ENCODE measurements at regions not wholly inside any gene's neighbourhood (a gene's known extent, or its start where the extent isn't known, plus 50 kb on each side); places are given as distances from the start of the nearest gene placed in this dataset.

GRCh38 chr16:64615630-64616280 is 506.1 kb downstream of the CDH11 start:
- Histone ChIP-seq H3K36me3 (ENCODE audit: control insufficient read depth in 2 of 2, insufficient read depth in 2 of 2, low read length in 2 of 2) (no peaks in the 10 kb centered on the region), H3K27ac (ENCODE audit: low read length) (no peak overlapping the region), H3K4me3 (ENCODE audit: low read length in 2 of 2) (no peak overlapping the region), H3K9me3 (ENCODE audit: control insufficient read depth in 2 of 2, low read length in 2 of 2) (no peaks in the 10 kb centered on the region), H3K9ac (ENCODE audit: low read length in 2 of 2) (no peak overlapping the region), H3K4me1 (ENCODE audit: control insufficient read depth, insufficient read depth, low read length) (peaks cover 4% of the 10 kb centered on the region), H3K27me3 (ENCODE audit: control insufficient read depth in 1 of 2, insufficient read depth in 2 of 2, low read length in 2 of 2) (no peaks in the 10 kb centered on the region)

GRCh38 chr16:64596196-64596595 is 525.7 kb downstream of the CDH11 start:
- Histone ChIP-seq H3K4me1 (ENCODE audit: control insufficient read depth, insufficient read depth, low read length) (no peaks in the 10 kb centered on the region), H3K4me3 (ENCODE audit: low read length in 2 of 2) (no peak overlapping the region), H3K36me3 (ENCODE audit: control insufficient read depth in 2 of 2, insufficient read depth in 2 of 2, low read length in 2 of 2) (no peaks in the 10 kb centered on the region), H3K9me3 (ENCODE audit: control insufficient read depth in 2 of 2, low read length in 2 of 2) (no peaks in the 10 kb centered on the region), H3K9ac (ENCODE audit: low read length in 2 of 2) (no peak overlapping the region), H3K27me3 (ENCODE audit: control insufficient read depth in 1 of 2, insufficient read depth in 2 of 2, low read length in 2 of 2) (no peaks in the 10 kb centered on the region), H3K27ac (ENCODE audit: low read length) (no peak overlapping the region)

- H3K36me3 ChIP-seq (ENCODE audit: control insufficient read depth in 2 of 2, insufficient read depth in 2 of 2, low read length in 2 of 2) = no peaks in the 10 kb centered on the region
- H3K4me3 ChIP-seq (ENCODE audit: low read length in 2 of 2) = no peak overlapping the region
- H3K9ac ChIP-seq (ENCODE audit: low read length in 2 of 2) = no peak overlapping the region
- H3K27me3 ChIP-seq (ENCODE audit: control insufficient read depth in 1 of 2, insufficient read depth in 2 of 2, low read length in 2 of 2) = no peaks in the 10 kb centered on the region
- H3K9me3 ChIP-seq (ENCODE audit: control insufficient read depth in 2 of 2, low read length in 2 of 2) = no peaks in the 10 kb centered on the region
- no peaks in the 10 kb centered on the region for H3K4me1 ChIP-seq (ENCODE audit: control insufficient read depth, insufficient read depth, low read length)
- no peak overlapping the region for H3K27ac ChIP-seq (ENCODE audit: low read length)
Observed at GRCh38 chr16:64590513-64590912, 531.4 kb downstream of the CDH11 start.

GRCh38 chr16:64589836-64590235 is 532.0 kb downstream of the CDH11 start:
- no peak overlapping the region for H3K4me3 ChIP-seq (ENCODE audit: low read length in 2 of 2)
- H3K9me3 ChIP-seq (ENCODE audit: control insufficient read depth in 2 of 2, low read length in 2 of 2) = no peaks in the 10 kb centered on the region
- H3K4me1 ChIP-seq (ENCODE audit: control insufficient read depth, insufficient read depth, low read length) = no peaks in the 10 kb centered on the region
- no peaks in the 10 kb centered on the region for H3K27me3 ChIP-seq (ENCODE audit: control insufficient read depth in 1 of 2, insufficient read depth in 2 of 2, low read length in 2 of 2)
- no peak overlapping the region for H3K27ac ChIP-seq (ENCODE audit: low read length)
- no peak overlapping the region for H3K9ac ChIP-seq (ENCODE audit: low read length in 2 of 2)
- no peaks in the 10 kb centered on the region for H3K36me3 ChIP-seq (ENCODE audit: control insufficient read depth in 2 of 2, insufficient read depth in 2 of 2, low read length in 2 of 2)

GRCh38 chr16:64586781-64587180 is 535.1 kb downstream of the CDH11 start:
- Histone ChIP-seq H3K27ac (ENCODE audit: low read length) (no peak overlapping the region), H3K4me3 (ENCODE audit: low read length in 2 of 2) (no peak overlapping the region), H3K36me3 (ENCODE audit: control insufficient read depth in 2 of 2, insufficient read depth in 2 of 2, low read length in 2 of 2) (no peaks in the 10 kb centered on the region), H3K9me3 (ENCODE audit: control insufficient read depth in 2 of 2, low read length in 2 of 2) (no peaks in the 10 kb centered on the region), H3K27me3 (ENCODE audit: control insufficient read depth in 1 of 2, insufficient read depth in 2 of 2, low read length in 2 of 2) (no peaks in the 10 kb centered on the region), H3K4me1 (ENCODE audit: control insufficient read depth, insufficient read depth, low read length) (no peaks in the 10 kb centered on the region), H3K9ac (ENCODE audit: low read length in 2 of 2) (no peak overlapping the region)

GRCh38 chr16:64585367-64585766 is 536.5 kb downstream of the CDH11 start:
- no peak overlapping the region for H3K4me3 ChIP-seq (ENCODE audit: low read length in 2 of 2)
- H3K9me3 ChIP-seq (ENCODE audit: control insufficient read depth in 2 of 2, low read length in 2 of 2) = no peaks in the 10 kb centered on the region
- no peaks in the 10 kb centered on the region for H3K4me1 ChIP-seq (ENCODE audit: control insufficient read depth, insufficient read depth, low read length)
- no peaks in the 10 kb centered on the region for H3K36me3 ChIP-seq (ENCODE audit: control insufficient read depth in 2 of 2, insufficient read depth in 2 of 2, low read length in 2 of 2)
- H3K27ac ChIP-seq (ENCODE audit: low read length) = no peak overlapping the region
- no peaks in the 10 kb centered on the region for H3K27me3 ChIP-seq (ENCODE audit: control insufficient read depth in 1 of 2, insufficient read depth in 2 of 2, low read length in 2 of 2)
- H3K9ac ChIP-seq (ENCODE audit: low read length in 2 of 2) = no peak overlapping the region

GRCh38 chr16:64580558-64580957 is 541.3 kb downstream of the CDH11 start:
- Histone ChIP-seq H3K27me3 (ENCODE audit: control insufficient read depth in 1 of 2, insufficient read depth in 2 of 2, low read length in 2 of 2) (no peaks in the 10 kb centered on the region), H3K4me3 (ENCODE audit: low read length in 2 of 2) (no peak overlapping the region), H3K36me3 (ENCODE audit: control insufficient read depth in 2 of 2, insufficient read depth in 2 of 2, low read length in 2 of 2) (no peaks in the 10 kb centered on the region), H3K9ac (ENCODE audit: low read length in 2 of 2) (no peak overlapping the region), H3K27ac (ENCODE audit: low read length) (no peak overlapping the region), H3K4me1 (ENCODE audit: control insufficient read depth, insufficient read depth, low read length) (no peaks in the 10 kb centered on the region), H3K9me3 (ENCODE audit: control insufficient read depth in 2 of 2, low read length in 2 of 2) (peaks cover 0 to 2% of the 10 kb centered on the region in 2 donors)

- no peaks in the 10 kb centered on the region for H3K4me1 ChIP-seq (ENCODE audit: control insufficient read depth, insufficient read depth, low read length)
- no peak overlapping the region for H3K4me3 ChIP-seq (ENCODE audit: low read length in 2 of 2)
- peaks cover 0 to 2% of the 10 kb centered on the region in 2 donors for H3K9me3 ChIP-seq (ENCODE audit: control insufficient read depth in 2 of 2, low read length in 2 of 2)
- no peak overlapping the region for H3K9ac ChIP-seq (ENCODE audit: low read length in 2 of 2)
- no peak overlapping the region for H3K27ac ChIP-seq (ENCODE audit: low read length)
- no peaks in the 10 kb centered on the region for H3K27me3 ChIP-seq (ENCODE audit: control insufficient read depth in 1 of 2, insufficient read depth in 2 of 2, low read length in 2 of 2)
- no peaks in the 10 kb centered on the region for H3K36me3 ChIP-seq (ENCODE audit: control insufficient read depth in 2 of 2, insufficient read depth in 2 of 2, low read length in 2 of 2)
Observed at GRCh38 chr16:64579712-64580111, 542.2 kb downstream of the CDH11 start.

GRCh38 chr16:64545768-64546167 is 576.1 kb downstream of the CDH11 start:
- H3K9ac ChIP-seq (ENCODE audit: low read length in 2 of 2) = no peak overlapping the region
- no peaks in the 10 kb centered on the region for H3K36me3 ChIP-seq (ENCODE audit: control insufficient read depth in 2 of 2, insufficient read depth in 2 of 2, low read length in 2 of 2)
- no peaks in the 10 kb centered on the region for H3K27me3 ChIP-seq (ENCODE audit: control insufficient read depth in 1 of 2, insufficient read depth in 2 of 2, low read length in 2 of 2)
- no peak overlapping the region for H3K27ac ChIP-seq (ENCODE audit: low read length)
- no peak overlapping the region for H3K4me3 ChIP-seq (ENCODE audit: low read length in 2 of 2)
- H3K4me1 ChIP-seq (ENCODE audit: control insufficient read depth, insufficient read depth, low read length) = no peaks in the 10 kb centered on the region
- no peaks in the 10 kb centered on the region for H3K9me3 ChIP-seq (ENCODE audit: control insufficient read depth in 2 of 2, low read length in 2 of 2)

GRCh38 chr16:64544859-64545258 is 577.0 kb downstream of the CDH11 start:
- no peaks in the 10 kb centered on the region for H3K36me3 ChIP-seq (ENCODE audit: control insufficient read depth in 2 of 2, insufficient read depth in 2 of 2, low read length in 2 of 2)
- no peaks in the 10 kb centered on the region for H3K9me3 ChIP-seq (ENCODE audit: control insufficient read depth in 2 of 2, low read length in 2 of 2)
- H3K27me3 ChIP-seq (ENCODE audit: control insufficient read depth in 1 of 2, insufficient read depth in 2 of 2, low read length in 2 of 2) = no peaks in the 10 kb centered on the region
- no peak overlapping the region for H3K9ac ChIP-seq (ENCODE audit: low read length in 2 of 2)
- H3K4me3 ChIP-seq (ENCODE audit: low read length in 2 of 2) = no peak overlapping the region
- no peaks in the 10 kb centered on the region for H3K4me1 ChIP-seq (ENCODE audit: control insufficient read depth, insufficient read depth, low read length)
- no peak overlapping the region for H3K27ac ChIP-seq (ENCODE audit: low read length)

GRCh38 chr16:64543441-64543840 is 578.4 kb downstream of the CDH11 start:
- H3K4me3 ChIP-seq (ENCODE audit: low read length in 2 of 2) = no peak overlapping the region
- no peak overlapping the region for H3K27ac ChIP-seq (ENCODE audit: low read length)
- H3K9me3 ChIP-seq (ENCODE audit: control insufficient read depth in 2 of 2, low read length in 2 of 2) = no peaks in the 10 kb centered on the region
- no peaks in the 10 kb centered on the region for H3K36me3 ChIP-seq (ENCODE audit: control insufficient read depth in 2 of 2, insufficient read depth in 2 of 2, low read length in 2 of 2)
- no peak overlapping the region for H3K9ac ChIP-seq (ENCODE audit: low read length in 2 of 2)
- no peaks in the 10 kb centered on the region for H3K27me3 ChIP-seq (ENCODE audit: control insufficient read depth in 1 of 2, insufficient read depth in 2 of 2, low read length in 2 of 2)
- H3K4me1 ChIP-seq (ENCODE audit: control insufficient read depth, insufficient read depth, low read length) = no peaks in the 10 kb centered on the region

All from stomach smooth muscle (tissue), 2 donors.